Muscle of leg (tissue), 3 donors: ENCODE measurements at regions not wholly inside any gene's neighbourhood (a gene's known extent, or its start where the extent isn't known, plus 50 kb on each side); places are given as distances from the start of the nearest gene placed in this dataset.
"Not testable (repeated sequence)": the region's sequence is repeated elsewhere in the genome, so short reads cannot be mapped to it uniquely, and the experiment has no call there.

Experiments
- DNase-seq: peaks from one replicate; pipeline ENCODE4 v3.0.0; 2013
- H3K27ac ChIP-seq: one replicate; pipeline ENCODE4 v1.5.1; 2013; ENCODE audit warnings: mild to moderate bottlenecking, low read length, control low read depth
- H3K27me3 ChIP-seq: one replicate; pipeline ENCODE4 v1.6.1; 2013; ENCODE audit warnings: low read length; ENCODE audit not compliant: control insufficient read depth, insufficient read depth
- H3K36me3 ChIP-seq: one replicate; pipeline ENCODE4 v1.6.1; 2013; ENCODE audit warnings: low read length; ENCODE audit not compliant: control insufficient read depth, insufficient read depth
- H3K4me1 ChIP-seq: one replicate; pipeline ENCODE4 v1.6.1; 2013; ENCODE audit warnings: low read length; ENCODE audit not compliant: control insufficient read depth, insufficient read depth
- H3K4me3 ChIP-seq: one replicate; pipeline ENCODE4 v1.5.1; 2013; ENCODE audit warnings: low read length, control low read depth
- H3K9me3 ChIP-seq: replicated peaks from 2 replicates; pipeline ENCODE4 v1.6.1; 2013; ENCODE audit warnings: low read depth, low read length; ENCODE audit not compliant: control insufficient read depth
- WGBS: methylation state at CpG from one replicate; pipeline ENCODE4 v1.1.5; 2013; ENCODE audit warnings: missing lambda C conversion rate; ENCODE audit not compliant: insufficient coverage; 5-methylcytosine and 5-hydroxymethylcytosine counted together

GRCh38 chr15:81835731-81836130 is 210.1 kb downstream of the MEX3B start:
- H3K4me1 ChIP-seq, result no peaks in the 10 kb centered on the region
- no peak overlapping the region for H3K27ac ChIP-seq
- H3K36me3 ChIP-seq, result no peaks in the 10 kb centered on the region
- no CpG with 5 or more reads among the region's 1 CpG for WGBS
- no peaks in the 10 kb centered on the region for H3K9me3 ChIP-seq
- no peak for DNase-seq
- no peaks in the 10 kb centered on the region for H3K27me3 ChIP-seq
- no peak overlapping the region for H3K4me3 ChIP-seq

GRCh38 chr15:81830520-81830919 is 215.3 kb downstream of the MEX3B start:
- Histone ChIP-seq H3K27me3 (no peaks in the 10 kb centered on the region), H3K4me1 (no peaks in the 10 kb centered on the region), H3K36me3 (no peaks in the 10 kb centered on the region), H3K9me3 (no peaks in the 10 kb centered on the region), H3K4me3 (no peak overlapping the region), H3K27ac (no peak overlapping the region)
- WGBS, result no CpG with 5 or more reads among the region's 1 CpG
- DNase-seq, result no peak

- H3K27me3 ChIP-seq, result no peaks in the 10 kb centered on the region
- 98% methylated on average over 3 of the region's 4 CpGs for WGBS
- DNase-seq, result no peak
- H3K9me3 ChIP-seq, result no peaks in the 10 kb centered on the region
- H3K36me3 ChIP-seq, result no peaks in the 10 kb centered on the region
- no peak overlapping the region for H3K4me3 ChIP-seq
- no peak overlapping the region for H3K27ac ChIP-seq
- no peaks in the 10 kb centered on the region for H3K4me1 ChIP-seq
Measured at GRCh38 chr15:81829918-81830317, 215.9 kb downstream of the MEX3B start.

- Histone ChIP-seq H3K9me3 (no peaks in the 10 kb centered on the region), H3K4me1 (no peaks in the 10 kb centered on the region), H3K27me3 (no peaks in the 10 kb centered on the region), H3K27ac (no peak overlapping the region), H3K36me3 (no peaks in the 10 kb centered on the region), H3K4me3 (no peak overlapping the region)
- DNase-seq, result no peak
Measured at GRCh38 chr15:81828135-81828534, 217.7 kb downstream of the MEX3B start.

DNA sequence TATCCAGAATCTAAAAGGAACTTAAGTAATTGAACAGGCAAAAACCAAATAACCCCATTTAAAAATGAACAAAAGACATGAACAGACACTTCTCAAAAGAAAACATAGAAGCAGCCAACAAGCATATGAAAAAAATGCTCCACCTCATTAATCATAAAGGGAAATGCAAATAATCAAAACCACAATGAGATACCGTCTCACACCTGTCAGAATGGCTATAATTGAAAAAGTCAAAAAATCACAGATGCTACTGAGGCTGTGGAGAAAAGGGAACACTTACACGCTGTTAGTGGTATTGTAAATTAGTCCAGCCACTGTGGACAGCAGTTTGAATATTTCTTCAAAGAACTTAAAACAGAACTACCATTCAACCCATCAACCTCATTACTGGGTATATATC is 220.7 kb downstream of the MEX3B start:
- H3K27me3 ChIP-seq, result no peaks in the 10 kb centered on the region
- H3K36me3 ChIP-seq, result no peaks in the 10 kb centered on the region
- WGBS, result no CpG with 5 or more reads among the region's 2 CpGs
- DNase-seq, result no peak
- H3K4me1 ChIP-seq, result no peaks in the 10 kb centered on the region
- H3K9me3 ChIP-seq, result no peaks in the 10 kb centered on the region
- no peak overlapping the region for H3K27ac ChIP-seq
- H3K4me3 ChIP-seq, result no peak overlapping the region

DNA sequence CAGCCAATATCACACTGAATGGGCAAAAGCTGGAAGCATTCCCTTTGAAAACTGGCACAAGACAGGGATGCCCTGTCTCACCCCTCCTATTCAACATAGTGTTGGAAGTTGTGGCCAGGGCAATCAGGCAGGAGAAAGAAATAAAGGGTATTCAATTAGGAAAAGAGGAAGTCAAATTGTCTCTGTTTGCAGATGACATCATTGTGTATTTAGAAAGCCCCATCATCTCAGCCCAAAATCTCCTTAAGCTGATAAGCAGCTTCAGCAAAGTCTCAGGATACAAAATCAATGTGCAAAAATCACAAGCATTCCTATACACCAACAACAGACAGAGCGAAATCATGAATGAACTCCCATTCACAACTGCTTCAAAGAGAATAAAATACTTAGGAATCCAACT is 223.2 kb downstream of the MEX3B start:
- H3K36me3 ChIP-seq, H3K9me3 ChIP-seq, H3K27ac ChIP-seq, DNase-seq, H3K4me3 ChIP-seq, H3K27me3 ChIP-seq, H3K4me1 ChIP-seq: not testable (repeated sequence)
- WGBS, result no CpG with 5 or more reads among the region's 1 CpG

GRCh38 chr15:81819924-81820635 is 225.7 kb downstream of the MEX3B start:
- H3K27ac ChIP-seq, result no peak overlapping the region
- DNase-seq, result peak; percentile 16
- no peaks in the 10 kb centered on the region for H3K27me3 ChIP-seq
- H3K9me3 ChIP-seq, result no peaks in the 10 kb centered on the region
- H3K36me3 ChIP-seq, result no peaks in the 10 kb centered on the region
- H3K4me3 ChIP-seq, result no peak overlapping the region
- WGBS, result 89% methylated on average over 3 of the region's 5 CpGs
- no peaks in the 10 kb centered on the region for H3K4me1 ChIP-seq

DNA sequence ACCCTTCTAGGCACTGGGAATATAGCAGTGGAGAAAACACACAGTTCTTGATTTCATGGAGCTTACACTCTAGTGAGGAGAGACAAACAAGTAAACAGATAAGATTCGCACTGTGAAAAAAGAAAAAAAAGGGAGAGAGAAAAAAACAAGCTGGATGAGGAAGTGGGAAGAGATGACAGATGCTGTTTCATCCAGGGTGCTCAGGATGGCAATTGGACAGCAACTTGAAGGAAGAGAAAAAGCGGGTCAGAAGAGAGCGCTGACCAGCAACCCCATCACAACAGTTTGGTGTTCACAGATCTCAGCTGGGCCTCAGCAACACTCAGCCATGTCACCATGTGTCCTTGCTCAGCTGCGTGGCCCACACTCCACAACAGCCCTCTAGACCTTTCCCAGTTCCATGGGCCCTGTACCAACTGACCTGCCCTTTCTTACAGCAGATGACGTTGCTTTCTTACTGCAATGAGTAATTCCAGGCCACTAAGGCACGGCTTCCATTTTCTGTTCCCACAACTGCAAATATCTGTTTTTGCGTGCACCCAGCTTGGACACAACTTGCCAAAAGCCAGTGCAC is 230.8 kb downstream of the MEX3B start:
- WGBS, result 91% methylated on average over 5 of the region's 7 CpGs
- peaks cover 2% of the 10 kb centered on the region for H3K4me1 ChIP-seq
- H3K27me3 ChIP-seq, result no peaks in the 10 kb centered on the region
- H3K9me3 ChIP-seq, result no peaks in the 10 kb centered on the region
- no peak overlapping the region for H3K27ac ChIP-seq
- H3K36me3 ChIP-seq, result no peaks in the 10 kb centered on the region
- DNase-seq, result no peak
- H3K4me3 ChIP-seq, result no peak overlapping the region

- Histone ChIP-seq H3K36me3 (no peaks in the 10 kb centered on the region), H3K4me1 (peaks cover 6% of the 10 kb centered on the region), H3K27me3 (no peaks in the 10 kb centered on the region), H3K9me3 (no peaks in the 10 kb centered on the region), H3K27ac (no peak overlapping the region), H3K4me3 (no peak overlapping the region)
- DNase-seq, result no peak
- no CpG with 5 or more reads among the region's 3 CpGs for WGBS
Measured at GRCh38 chr15:81813215-81813614, 232.6 kb downstream of the MEX3B start.

DNA sequence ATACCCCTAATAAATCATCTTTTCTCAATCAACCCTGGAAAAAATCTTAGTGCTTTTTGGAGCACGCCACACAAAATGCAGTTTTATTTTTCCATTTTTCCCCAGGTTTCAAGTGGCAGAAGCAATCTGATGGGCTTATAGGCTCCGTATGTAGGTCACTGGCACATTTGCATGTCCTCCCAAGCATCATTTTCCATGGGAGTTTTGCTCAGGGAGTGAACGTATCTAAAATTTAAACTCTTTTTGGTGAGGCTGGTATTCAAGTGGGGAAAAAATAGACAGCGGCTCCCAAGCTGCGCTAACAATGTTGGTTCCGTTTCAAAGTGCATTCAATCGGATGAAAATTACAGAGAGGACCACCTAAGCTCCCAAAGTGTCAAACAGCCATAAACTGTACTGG is 233.4 kb downstream of the MEX3B start:
- DNase-seq, result peak; percentile 73
- WGBS, result 68% methylated on average over 4 of the region's 7 CpGs
- H3K9me3 ChIP-seq, result no peaks in the 10 kb centered on the region

DNA sequence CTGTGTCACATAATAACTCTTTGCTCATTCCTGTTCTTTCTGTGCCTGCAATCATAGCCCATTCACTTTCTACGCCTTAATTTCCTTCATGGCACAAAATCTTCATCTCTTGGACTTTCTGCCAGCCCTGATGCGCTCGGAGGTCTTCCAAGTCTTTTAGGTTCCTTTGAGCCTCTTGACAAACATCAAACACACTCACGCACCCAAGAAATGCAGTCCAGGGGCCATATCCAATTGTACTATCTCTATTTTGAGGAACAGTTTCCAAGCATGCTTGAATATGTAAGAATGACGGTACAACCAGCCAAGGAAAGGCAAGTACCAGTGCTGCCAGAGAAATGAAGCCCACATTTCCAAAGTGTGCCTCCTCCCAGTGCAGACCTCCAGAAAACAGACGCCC is 234.1 kb downstream of the MEX3B start:
- Histone ChIP-seq H3K36me3 (no peaks in the 10 kb centered on the region), H3K4me1 (peaks cover 18% of the 10 kb centered on the region), H3K27ac (peak overlapping the region; percentile 24), H3K4me3 (no peak overlapping the region), H3K27me3 (no peaks in the 10 kb centered on the region), H3K9me3 (no peaks in the 10 kb centered on the region)
- peak; percentile 13 for DNase-seq
- 67% methylated on average over 4 of the region's 6 CpGs for WGBS

More for the DNA sequence above, 233.4 kb downstream of the MEX3B start:
- no peak overlapping the region for H3K27ac ChIP-seq
- H3K4me1 ChIP-seq, result peaks cover 13% of the 10 kb centered on the region
- H3K36me3 ChIP-seq, result no peaks in the 10 kb centered on the region
- H3K27me3 ChIP-seq, result no peaks in the 10 kb centered on the region
- no peak overlapping the region for H3K4me3 ChIP-seq
